ENCODE measurements at regions not wholly inside any gene's neighbourhood (a gene's known extent, or its start where the extent isn't known, plus 50 kb on each side); places are given as distances from the start of the nearest gene placed in this dataset.

DNA sequence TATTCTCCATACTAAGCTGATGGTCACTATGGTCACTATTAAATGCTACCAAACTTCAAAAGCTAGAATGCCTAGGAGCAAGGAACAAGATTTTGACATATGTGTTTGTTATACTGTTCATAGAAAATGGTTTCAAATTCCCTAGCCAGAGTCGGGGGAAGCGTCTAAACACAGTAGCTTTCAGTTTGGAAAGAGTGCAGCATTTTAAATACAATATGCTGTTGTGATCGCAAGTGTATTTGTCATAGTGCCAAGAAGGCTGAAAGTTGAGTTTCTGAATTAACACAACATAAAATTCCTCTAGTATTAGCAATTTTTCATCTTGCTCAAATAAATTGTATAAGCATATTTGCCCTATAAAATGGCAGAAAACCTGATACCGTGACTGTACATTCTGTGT is 280.4 kb downstream of the ZNF608 start:
- Histone ChIP-seq H3K4me1 (peaks cover 0 to 25% (median 0%) of the 10 kb centered on the region in 12 donors), H3K27me3 (no peaks in the 10 kb centered on the region), H3K27ac (no peak overlapping the region), H3K4me3 (no peak overlapping the region), H3K36me3 (no peaks in the 10 kb centered on the region), H3K9me3 (no peaks in the 10 kb centered on the region)
- no peak for TF ChIP-seq POLR2A (IDR thresholded peaks at IDR 0.05)
- TF ChIP-seq, protein P1, sequence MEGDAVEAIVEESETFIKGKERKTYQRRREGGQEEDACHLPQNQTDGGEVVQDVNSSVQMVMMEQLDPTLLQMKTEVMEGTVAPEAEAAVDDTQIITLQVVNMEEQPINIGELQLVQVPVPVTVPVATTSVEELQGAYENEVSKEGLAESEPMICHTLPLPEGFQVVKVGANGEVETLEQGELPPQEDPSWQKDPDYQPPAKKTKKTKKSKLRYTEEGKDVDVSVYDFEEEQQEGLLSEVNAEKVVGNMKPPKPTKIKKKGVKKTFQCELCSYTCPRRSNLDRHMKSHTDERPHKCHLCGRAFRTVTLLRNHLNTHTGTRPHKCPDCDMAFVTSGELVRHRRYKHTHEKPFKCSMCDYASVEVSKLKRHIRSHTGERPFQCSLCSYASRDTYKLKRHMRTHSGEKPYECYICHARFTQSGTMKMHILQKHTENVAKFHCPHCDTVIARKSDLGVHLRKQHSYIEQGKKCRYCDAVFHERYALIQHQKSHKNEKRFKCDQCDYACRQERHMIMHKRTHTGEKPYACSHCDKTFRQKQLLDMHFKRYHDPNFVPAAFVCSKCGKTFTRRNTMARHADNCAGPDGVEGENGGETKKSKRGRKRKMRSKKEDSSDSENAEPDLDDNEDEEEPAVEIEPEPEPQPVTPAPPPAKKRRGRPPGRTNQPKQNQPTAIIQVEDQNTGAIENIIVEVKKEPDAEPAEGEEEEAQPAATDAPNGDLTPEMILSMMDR (IDR thresholded peaks at IDR 0.05), result no peak
- intact Hi-C loops (cut with DNase I), result loop anchor here in 1 of 10 donors (2.0 kb wide), 1 partner anchor 37 kb away; no protein-coding TSS in a partner anchor
- 78 to 96% (median 84%) methylated on average over 4 of the region's 4 CpGs for whole genome bisulfite sequencing, 4 donors
- no peak for DNase-seq
- no peak for ATAC-seq

DNA sequence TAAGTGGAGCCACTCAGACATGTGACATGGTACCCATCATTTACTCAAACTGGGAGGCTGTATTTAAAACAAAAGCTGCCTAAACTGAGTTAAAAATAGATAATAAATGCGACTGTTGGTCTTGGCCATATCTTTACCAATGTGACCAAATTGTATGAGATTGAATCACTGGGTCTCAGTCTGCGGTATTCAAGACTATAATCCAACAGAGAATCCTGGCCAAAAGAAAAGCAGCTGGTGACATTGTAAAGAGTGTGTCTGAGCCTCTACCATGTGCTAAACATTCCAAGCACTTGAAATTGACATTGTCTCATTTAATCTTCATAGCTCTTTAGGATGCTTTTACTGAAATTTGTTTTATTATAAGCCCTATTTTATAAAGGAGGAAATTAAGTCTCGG is 282.6 kb downstream of the ZNF608 start:
- TF ChIP-seq, protein P1 (IDR thresholded peaks at IDR 0.05), result no peak
- Histone ChIP-seq H3K4me3 (no peak overlapping the region), H3K36me3 (no peaks in the 10 kb centered on the region), H3K27me3 (no peaks in the 10 kb centered on the region), H3K27ac (no peak overlapping the region), H3K9me3 (peaks cover 0 to 10% (median 0%) of the 10 kb centered on the region in 12 donors), H3K4me1 (peaks cover 0 to 28% (median 0%) of the 10 kb centered on the region in 12 donors)
- DNase-seq (no peak), ATAC-seq (no peak)
- WGBS, 4 donors, result 59 to 71% (median 66%) methylated on average over 3 of the region's 3 CpGs
- intact Hi-C loops (cut with DNase I), result no loop called here

DNA sequence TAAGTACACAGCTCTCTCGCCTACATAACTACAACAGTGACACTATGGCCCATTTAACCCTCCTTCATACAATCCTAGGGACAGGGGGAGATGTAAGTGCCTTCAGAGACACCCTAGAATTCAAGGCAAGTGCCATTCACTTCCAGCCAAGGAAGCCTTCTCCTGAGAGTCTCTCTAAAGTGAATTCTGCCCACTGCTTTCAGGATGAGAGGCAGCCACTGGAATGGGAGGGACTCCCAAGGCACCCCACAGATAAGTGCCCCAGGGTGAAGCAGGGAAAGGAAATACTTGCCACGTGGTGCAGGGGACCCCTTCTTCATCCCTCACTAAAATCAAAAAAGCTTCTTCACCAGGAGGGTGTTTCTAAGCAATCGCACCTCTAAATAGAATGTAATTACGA is 283.7 kb downstream of the ZNF608 start:
- Histone ChIP-seq H3K9me3 (peaks cover 0 to 10% (median 0%) of the 10 kb centered on the region in 12 donors), H3K27ac (no peak overlapping the region), H3K36me3 (no peaks in the 10 kb centered on the region), H3K4me3 (no peak overlapping the region), H3K4me1 (peaks cover 0 to 28% (median 0%) of the 10 kb centered on the region in 12 donors), H3K27me3 (no peaks in the 10 kb centered on the region)
- ATAC-seq, result no peak
- TF ChIP-seq POLR2A (IDR thresholded peaks at IDR 0.05), result no peak
- TF ChIP-seq, protein P1 (IDR thresholded peaks at IDR 0.05), result no peak
- no peak for DNase-seq
- 80 to 89% (median 84%) methylated on average over 4 of the region's 4 CpGs for WGBS, 4 donors
- intact Hi-C loops (cut with DNase I), result no loop called here

DNA sequence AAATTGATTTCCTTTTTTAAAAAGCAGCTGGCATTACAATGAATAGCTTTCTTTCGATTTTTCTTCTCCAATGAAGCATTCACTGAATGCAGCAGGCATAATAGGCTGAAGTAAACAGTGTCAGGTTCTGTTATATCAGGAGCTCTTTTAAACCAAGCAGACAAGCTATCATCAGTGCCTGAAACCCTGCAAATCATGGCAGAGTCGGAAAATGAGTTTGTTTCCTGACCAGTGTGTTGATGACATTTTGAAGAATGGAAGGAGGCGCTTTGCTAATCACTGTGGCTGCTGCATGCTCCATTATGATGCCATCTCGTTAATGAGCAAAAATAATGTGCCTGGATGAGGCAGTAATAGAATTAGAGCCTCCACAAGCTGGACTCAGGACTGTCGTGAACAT is 284.5 kb downstream of the ZNF608 start:
- peaks cover 0 to 10% (median 0%) of the 10 kb centered on the region in 12 donors for H3K9me3 ChIP-seq
- TF ChIP-seq, protein P1 (IDR thresholded peaks at IDR 0.05), result no peak
- no peak for TF ChIP-seq POLR2A (IDR thresholded peaks at IDR 0.05)
- intact Hi-C loops (cut with DNase I), result no loop called here
- H3K27ac ChIP-seq, result no peak overlapping the region
- no peaks in the 10 kb centered on the region for H3K27me3 ChIP-seq
- ATAC-seq (no peak), DNase-seq (no peak)
- H3K4me3 ChIP-seq, result no peak overlapping the region
- peaks cover 0 to 28% (median 0%) of the 10 kb centered on the region in 12 donors for H3K4me1 ChIP-seq
- WGBS, 4 donors, result 77 to 85% (median 83%) methylated on average over 5 of the region's 5 CpGs
- no peaks in the 10 kb centered on the region for H3K36me3 ChIP-seq
